ENCODE measurements at regions not wholly inside any gene's neighbourhood (a gene's known extent, or its start where the extent isn't known, plus 50 kb on each side); places are given as distances from the start of the nearest gene placed in this dataset.
"Not testable (repeated sequence)": the region's sequence is repeated elsewhere in the genome, so short reads cannot be mapped to it uniquely, and the experiment has no call there.

- DNase-seq (ENCODE audit: low read depth), result no peak
These were observed 291.1 kb downstream of the FOXL1 start for GRCh38 chr16:86869288-86870022.

DNA sequence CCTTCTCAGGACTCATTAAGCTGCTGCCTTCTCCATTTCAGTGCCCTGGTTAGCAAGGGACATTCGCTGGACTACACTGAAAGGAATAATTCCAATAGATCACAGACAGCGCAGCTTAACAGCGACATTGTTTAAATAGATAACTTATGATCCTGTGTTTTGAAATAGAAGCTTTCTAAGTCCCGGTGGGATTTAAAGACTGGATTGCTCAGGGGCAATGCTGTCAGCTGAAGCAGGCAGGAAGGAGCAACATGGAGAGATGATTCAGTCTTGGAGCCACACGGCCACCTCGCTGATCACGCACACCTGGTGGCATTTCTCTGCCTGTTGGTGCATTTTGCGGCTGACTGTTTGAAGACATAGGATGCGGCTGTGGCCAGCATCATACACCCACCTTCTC is 292.0 kb downstream of the FOXL1 start:
- no peak for DNase-seq (ENCODE audit: low read depth)

DNA sequence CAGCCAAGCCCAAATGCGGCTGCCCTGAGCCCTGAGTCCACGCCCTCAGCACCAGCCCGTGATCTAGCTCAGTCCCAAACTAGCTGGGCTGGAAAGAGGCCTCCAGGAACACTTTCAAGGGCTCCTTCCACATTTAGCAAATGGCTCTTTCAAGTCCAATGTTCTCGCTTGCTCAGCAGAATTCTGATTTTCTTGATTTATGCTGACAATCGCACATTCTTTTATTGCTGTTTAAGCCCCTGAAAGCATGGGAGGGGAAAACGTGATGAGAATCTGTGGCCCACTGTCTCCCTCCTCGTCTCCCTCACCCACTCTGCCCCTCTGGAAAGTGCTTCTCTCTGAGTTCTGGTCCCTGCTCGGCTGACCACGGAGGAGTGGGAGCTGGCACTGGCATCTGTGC is 293.8 kb downstream of the FOXL1 start:
- DNase-seq (ENCODE audit: low read depth), result no peak

- DNase-seq (ENCODE audit: low read depth), result no peak
These were observed 294.5 kb downstream of the FOXL1 start for GRCh38 chr16:86872833-86873232.

- no peak for DNase-seq (ENCODE audit: low read depth)
These were observed 295.8 kb downstream of the FOXL1 start for GRCh38 chr16:86874141-86874540.

DNA sequence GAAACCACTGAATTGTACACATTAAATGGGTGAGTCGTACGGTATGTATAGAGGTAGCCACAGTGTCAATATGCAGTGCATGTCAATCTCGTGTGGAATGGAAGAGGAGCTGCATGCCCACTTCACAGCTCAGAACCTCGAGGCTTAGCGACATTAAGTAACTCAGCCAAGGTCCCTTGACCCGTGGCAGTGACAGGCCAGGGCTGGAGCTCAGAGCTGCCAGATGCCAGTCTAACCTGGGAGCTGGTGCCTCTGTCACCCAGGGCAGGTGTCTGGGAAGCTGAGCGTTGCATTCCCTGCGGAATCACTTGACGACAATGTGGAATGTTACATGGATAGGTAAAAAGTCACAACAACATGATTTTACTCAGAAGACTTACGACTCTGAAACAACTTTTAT is 298.1 kb downstream of the FOXL1 start:
- no peak for DNase-seq (ENCODE audit: low read depth)

DNA sequence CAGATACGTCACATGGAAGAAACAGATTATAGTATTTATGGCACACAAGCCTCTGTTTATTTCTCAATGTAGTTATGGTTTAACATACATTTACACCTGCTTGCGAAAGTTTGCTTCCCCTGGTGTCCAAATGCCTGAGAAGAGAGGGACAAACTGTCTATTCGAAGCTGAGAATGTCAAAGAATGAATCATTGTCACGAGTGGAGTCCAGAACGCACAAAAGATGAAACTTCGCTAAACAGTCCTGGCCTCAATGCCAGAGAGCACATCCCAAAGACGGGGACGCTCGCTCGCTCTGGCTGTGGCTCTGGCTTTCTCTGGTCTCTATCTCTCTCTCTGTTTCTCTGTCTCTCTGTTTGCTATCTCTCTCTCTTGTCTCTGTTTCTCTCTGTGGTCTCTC is 298.8 kb downstream of the FOXL1 start:
- no peak for DNase-seq (ENCODE audit: low read depth)

DNA sequence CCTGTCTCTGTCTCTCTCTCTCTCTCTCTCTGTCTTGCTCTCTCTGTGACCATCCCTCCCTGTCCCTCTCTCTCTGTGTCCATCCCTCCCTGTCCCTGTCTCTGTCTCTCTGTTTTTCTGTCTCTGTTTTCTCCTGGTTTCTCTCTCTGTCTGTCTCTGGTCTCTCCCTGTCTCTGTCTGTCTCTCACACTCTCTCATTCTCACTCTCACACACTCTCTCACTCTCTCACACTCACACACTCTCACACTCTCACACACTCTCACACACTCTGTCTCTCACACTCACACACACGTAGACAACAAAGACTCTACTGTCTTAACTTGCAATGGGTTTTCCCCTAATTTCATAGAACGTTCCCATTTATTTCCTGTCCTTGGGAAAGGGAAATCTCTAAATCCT is 299.5 kb downstream of the FOXL1 start:
- no peak for DNase-seq (ENCODE audit: low read depth)

DNA sequence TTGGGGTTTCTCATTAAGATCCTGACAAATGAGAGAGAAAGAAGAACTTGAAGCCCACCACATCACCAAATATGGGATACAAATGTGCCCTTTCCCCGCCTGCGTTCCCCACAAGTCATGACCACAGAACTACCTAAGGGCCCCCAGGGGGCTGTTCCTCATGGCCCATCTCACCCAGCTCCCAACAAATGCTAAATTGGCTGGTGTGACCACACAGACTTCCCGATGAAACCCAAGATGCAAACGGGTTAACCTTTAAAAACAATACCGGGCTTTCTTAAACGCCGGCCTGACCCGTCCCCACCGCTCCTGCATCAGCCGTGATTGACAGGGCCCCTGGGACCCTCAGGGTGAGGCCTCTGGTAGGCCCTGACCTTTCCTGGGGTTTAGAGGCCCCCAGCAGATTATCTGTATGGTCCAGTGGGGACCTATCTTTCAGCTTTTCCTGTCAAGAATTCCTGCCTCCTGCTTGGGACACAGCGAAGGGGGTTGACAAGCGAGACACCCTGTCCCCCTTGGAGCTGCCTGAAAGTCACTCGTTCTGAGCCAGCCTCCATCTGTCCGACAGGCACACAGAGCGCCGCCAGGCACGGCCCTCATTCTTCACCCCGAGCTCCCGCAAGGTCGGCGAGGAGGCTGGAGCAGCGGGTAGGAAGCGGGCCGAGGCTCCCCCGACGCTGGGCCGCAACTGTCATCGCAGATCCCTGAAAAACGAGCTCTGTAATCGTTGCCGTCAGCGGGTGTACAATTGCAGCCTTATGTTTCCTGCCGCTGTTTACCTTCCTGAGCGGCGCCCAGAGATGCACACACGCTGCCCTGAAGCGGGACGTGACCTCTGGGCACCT is 300.1 kb downstream of the FOXL1 start:
- DNase-seq (ENCODE audit: low read depth), result no peak

GRCh38 chr16:86879268-86879667 is 300.9 kb downstream of the FOXL1 start:
- DNase-seq (ENCODE audit: low read depth), result no peak

GRCh38 chr16:86880316-86881117 is 302.2 kb downstream of the FOXL1 start:
- DNase-seq (ENCODE audit: low read depth), result no peak

GRCh38 chr16:86881118-86881510 is 302.8 kb downstream of the FOXL1 start:
- DNase-seq (ENCODE audit: low read depth), result no peak

GRCh38 chr16:86881861-86882273 is 303.5 kb downstream of the FOXL1 start:
- no peak for DNase-seq (ENCODE audit: low read depth)

GRCh38 chr16:86882586-86883280 is 304.4 kb downstream of the FOXL1 start:
- DNase-seq (ENCODE audit: low read depth), result no peak

DNA sequence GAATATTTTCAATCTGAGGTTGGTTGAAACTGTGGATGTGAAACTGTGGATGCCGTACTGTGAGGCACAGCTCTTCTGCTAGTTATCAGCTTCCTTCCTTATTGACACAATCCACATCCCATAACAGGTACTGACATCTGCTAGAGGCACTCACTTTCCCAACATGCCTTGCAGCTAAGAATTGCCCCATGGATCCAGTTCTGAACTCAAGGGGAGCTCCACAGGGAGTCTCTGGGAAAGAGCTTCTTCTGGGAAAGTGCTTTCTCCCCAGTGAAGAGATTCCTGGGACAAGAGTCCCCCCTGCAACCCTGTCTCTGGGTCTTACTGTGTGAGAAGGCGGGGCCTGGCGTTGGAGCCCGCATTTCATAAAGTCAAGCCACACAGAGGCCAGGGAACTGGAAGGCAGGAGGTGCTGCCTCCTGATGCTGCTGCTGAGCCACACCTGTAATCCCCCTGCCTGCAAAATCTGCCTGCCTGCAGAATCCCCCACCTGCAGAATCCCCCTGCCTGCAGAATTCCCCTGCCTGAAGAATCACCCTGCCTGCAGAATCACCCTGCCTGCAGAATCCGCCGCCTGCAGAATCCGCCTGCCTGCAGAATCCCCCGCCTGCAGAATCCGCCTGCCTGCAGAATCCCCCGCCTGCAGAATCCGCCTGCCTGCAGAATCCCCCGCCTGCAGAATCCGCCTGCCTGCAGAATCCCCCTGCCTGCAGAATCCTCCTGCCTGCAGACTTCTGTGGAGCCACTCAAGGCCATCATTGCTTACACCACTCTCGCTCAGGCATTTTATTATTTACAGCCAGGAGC is 305.4 kb downstream of the FOXL1 start:
- no peak for DNase-seq (ENCODE audit: low read depth)

- DNase-seq (ENCODE audit: low read depth), result no peak
These were observed 306.0 kb downstream of the FOXL1 start for GRCh38 chr16:86884390-86884650.

GRCh38 chr16:86885139-86885538 is 306.8 kb downstream of the FOXL1 start:
- no peak for DNase-seq (ENCODE audit: low read depth)

GRCh38 chr16:86886651-86887050 is 308.3 kb downstream of the FOXL1 start:
- DNase-seq (ENCODE audit: low read depth), result no peak

GRCh38 chr16:86887416-86887815 is 309.1 kb downstream of the FOXL1 start:
- DNase-seq (ENCODE audit: low read depth), result no peak

GRCh38 chr16:86888231-86889053 is 310.1 kb downstream of the FOXL1 start:
- no peak for DNase-seq (ENCODE audit: low read depth)

GRCh38 chr16:86889054-86889366 is 310.7 kb downstream of the FOXL1 start:
- not testable (repeated sequence) for DNase-seq (ENCODE audit: low read depth)
